ENCODE measurements at regions not wholly inside any gene's neighbourhood (a gene's known extent, or its start where the extent isn't known, plus 50 kb on each side); places are given as distances from the start of the nearest gene placed in this dataset.

DNA sequence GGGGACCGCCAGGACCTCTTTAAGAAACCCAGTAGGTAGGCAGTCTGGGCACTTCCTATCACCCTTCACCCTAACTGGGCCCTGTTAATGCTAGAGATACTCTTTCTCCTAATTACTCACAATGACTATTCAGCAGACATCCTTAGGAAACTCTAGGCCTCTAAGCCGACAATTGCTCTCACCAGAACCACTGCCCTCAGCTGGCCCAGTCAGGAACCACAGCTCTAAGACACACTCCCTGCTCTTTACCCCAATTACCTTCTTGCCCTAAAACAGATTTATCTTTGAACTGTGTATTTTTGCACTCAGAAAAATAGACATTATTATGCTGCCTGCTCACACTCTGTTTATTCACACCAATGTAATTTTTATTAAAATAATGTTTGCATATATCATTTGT is 432.6 kb upstream of the SLC30A5 start:
- Histone ChIP-seq H3K9me3 (ENCODE audit: control extremely low read depth in 1 of 3, control insufficient read depth in 2 of 3, insufficient read depth in 1 of 3, low read length in 2 of 3) (no peaks in the 10 kb centered on the region), H3K4me1 (ENCODE audit: control insufficient read depth in 2 of 2, insufficient read depth in 2 of 2, low read length in 2 of 2) (no peaks in the 10 kb centered on the region), H3K79me2 (ENCODE audit: control insufficient read depth, insufficient read depth, low read length) (no peaks in the 10 kb centered on the region), H3K27ac (ENCODE audit: low read length in 2 of 2) (no peak overlapping the region), H4K20me1 (ENCODE audit: control insufficient read depth, insufficient read depth, low read length, poor library complexity, severe bottlenecking) (no peaks in the 10 kb centered on the region), H3K36me3 (replicated peaks in 1 of 2; ENCODE audit: control extremely low read depth in 1 of 2, control insufficient read depth in 1 of 2, extremely low read depth in 1 of 2, insufficient read depth in 2 of 2, low read length in 1 of 2) (no peaks in the 10 kb centered on the region), H3K27me3 (replicated peaks in 1 of 4; ENCODE audit: control extremely low read depth in 1 of 4, control insufficient read depth in 3 of 4, insufficient read depth in 4 of 4, low read length in 3 of 4) (no peaks in the 10 kb centered on the region), H3K4me3 (ENCODE audit: control extremely low read depth in 1 of 5, extremely low read depth in 1 of 5, insufficient read depth in 1 of 5, low read depth in 2 of 5, low read length in 4 of 5) (no peak overlapping the region), H2AFZ (ENCODE audit: insufficient read depth, low read depth, low read length, poor library complexity, severe bottlenecking) (no peak overlapping the region), H3K4me2 (replicated peaks; ENCODE audit: low read depth, low read length, poor library complexity, severe bottlenecking) (no peak overlapping the region), H3K9ac (ENCODE audit: low read length) (no peak overlapping the region)
- H3K27me3 Mint-ChIP-seq, result peaks cover 3% of the 10 kb centered on the region
- ATAC-seq (ENCODE audit: low read depth) (no peak), DNase-seq (peak; percentile 22)
- WGBS (ENCODE audit: insufficient coverage), result 67% methylated on average over 2 of the region's 2 CpGs
- ChIA-PET CTCF (interaction anchor here (1.1 to 1.6 kb wide), 2 partner anchors 17 to 374 kb away, joined by 3 to 5 read pairs; no protein-coding TSS in a partner anchor), POLR2A (no interaction called here)
- TF ChIP-seq EZH2 (IDR thresholded peaks at IDR 0.05; ENCODE audit: borderline replicate concordance, insufficient read depth, low read depth, low read length, poor library complexity, severe bottlenecking), result no peak
- TF ChIP-seq, protein P1, sequence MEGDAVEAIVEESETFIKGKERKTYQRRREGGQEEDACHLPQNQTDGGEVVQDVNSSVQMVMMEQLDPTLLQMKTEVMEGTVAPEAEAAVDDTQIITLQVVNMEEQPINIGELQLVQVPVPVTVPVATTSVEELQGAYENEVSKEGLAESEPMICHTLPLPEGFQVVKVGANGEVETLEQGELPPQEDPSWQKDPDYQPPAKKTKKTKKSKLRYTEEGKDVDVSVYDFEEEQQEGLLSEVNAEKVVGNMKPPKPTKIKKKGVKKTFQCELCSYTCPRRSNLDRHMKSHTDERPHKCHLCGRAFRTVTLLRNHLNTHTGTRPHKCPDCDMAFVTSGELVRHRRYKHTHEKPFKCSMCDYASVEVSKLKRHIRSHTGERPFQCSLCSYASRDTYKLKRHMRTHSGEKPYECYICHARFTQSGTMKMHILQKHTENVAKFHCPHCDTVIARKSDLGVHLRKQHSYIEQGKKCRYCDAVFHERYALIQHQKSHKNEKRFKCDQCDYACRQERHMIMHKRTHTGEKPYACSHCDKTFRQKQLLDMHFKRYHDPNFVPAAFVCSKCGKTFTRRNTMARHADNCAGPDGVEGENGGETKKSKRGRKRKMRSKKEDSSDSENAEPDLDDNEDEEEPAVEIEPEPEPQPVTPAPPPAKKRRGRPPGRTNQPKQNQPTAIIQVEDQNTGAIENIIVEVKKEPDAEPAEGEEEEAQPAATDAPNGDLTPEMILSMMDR (IDR thresholded peaks at IDR 0.05), result no peak
- H3K9me3 Mint-ChIP-seq (ENCODE audit: insufficient read depth), result no peaks in the 10 kb centered on the region
- H3K4me3 Mint-ChIP-seq, result no peak overlapping the region
- no peak overlapping the region for H3K27ac Mint-ChIP-seq
- intact Hi-C loops (cut with micrococcal nuclease), result no loop called here
- H3K4me1 Mint-ChIP-seq, result peaks cover 2% of the 10 kb centered on the region

DNA sequence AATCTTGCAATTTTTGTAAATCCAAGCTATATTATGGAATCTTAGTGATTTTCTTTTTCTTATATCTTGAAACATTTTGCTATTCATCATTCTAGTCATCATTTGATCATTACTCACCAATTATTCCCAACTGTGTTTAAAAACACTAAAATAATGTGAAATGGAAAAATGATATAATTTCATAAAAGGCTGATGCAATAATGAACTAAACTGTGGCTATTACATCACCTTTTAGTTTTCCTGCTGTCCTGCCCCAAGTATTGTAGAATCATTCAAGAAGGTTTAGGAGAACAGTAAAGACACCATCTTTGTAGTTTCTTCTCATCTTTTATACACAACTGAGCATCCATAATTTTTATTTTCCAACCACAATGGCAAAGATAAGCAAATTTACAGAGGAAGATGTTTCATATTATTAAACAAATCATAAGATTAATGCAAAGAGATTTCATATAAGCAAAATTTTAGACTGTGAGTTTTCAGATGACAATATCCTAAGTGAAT is 431.0 kb upstream of the SLC30A5 start:
- Histone ChIP-seq H3K4me2 (replicated peaks; ENCODE audit: low read depth, low read length, poor library complexity, severe bottlenecking) (no peak overlapping the region), H3K79me2 (ENCODE audit: control insufficient read depth, insufficient read depth, low read length) (no peaks in the 10 kb centered on the region), H3K9ac (ENCODE audit: low read length) (no peak overlapping the region), H3K9me3 (ENCODE audit: control extremely low read depth in 1 of 3, control insufficient read depth in 2 of 3, insufficient read depth in 1 of 3, low read length in 2 of 3) (no peaks in the 10 kb centered on the region), H3K4me1 (ENCODE audit: control insufficient read depth in 2 of 2, insufficient read depth in 2 of 2, low read length in 2 of 2) (no peaks in the 10 kb centered on the region), H3K27me3 (replicated peaks in 1 of 4; ENCODE audit: control extremely low read depth in 1 of 4, control insufficient read depth in 3 of 4, insufficient read depth in 4 of 4, low read length in 3 of 4) (no peaks in the 10 kb centered on the region), H3K4me3 (ENCODE audit: control extremely low read depth in 1 of 5, extremely low read depth in 1 of 5, insufficient read depth in 1 of 5, low read depth in 2 of 5, low read length in 4 of 5) (no peak overlapping the region), H3K36me3 (replicated peaks in 1 of 2; ENCODE audit: control extremely low read depth in 1 of 2, control insufficient read depth in 1 of 2, extremely low read depth in 1 of 2, insufficient read depth in 2 of 2, low read length in 1 of 2) (no peaks in the 10 kb centered on the region), H3K27ac (ENCODE audit: low read length in 2 of 2) (no peak overlapping the region), H4K20me1 (ENCODE audit: control insufficient read depth, insufficient read depth, low read length, poor library complexity, severe bottlenecking) (no peaks in the 10 kb centered on the region), H2AFZ (ENCODE audit: insufficient read depth, low read depth, low read length, poor library complexity, severe bottlenecking) (no peak overlapping the region)
- POLR2A ChIA-PET, result no interaction called here
- no peaks in the 10 kb centered on the region for H3K9me3 Mint-ChIP-seq (ENCODE audit: insufficient read depth)
- H3K27ac Mint-ChIP-seq, result no peak overlapping the region
- peaks cover 3% of the 10 kb centered on the region for H3K27me3 Mint-ChIP-seq
- DNase-seq (no peak), ATAC-seq (ENCODE audit: low read depth) (no peak)
- H3K4me3 Mint-ChIP-seq, result no peak overlapping the region
- peaks cover 2% of the 10 kb centered on the region for H3K4me1 Mint-ChIP-seq
- no peak for TF ChIP-seq EZH2 (IDR thresholded peaks at IDR 0.05; ENCODE audit: borderline replicate concordance, insufficient read depth, low read depth, low read length, poor library complexity, severe bottlenecking)
- TF ChIP-seq, protein P1 (IDR thresholded peaks at IDR 0.05), result no peak
- intact Hi-C loops (cut with micrococcal nuclease), result no loop called here
- CTCF ChIA-PET, result no interaction called here
